Gastroesophageal sphincter (tissue), 4 donors: ENCODE measurements at regions not wholly inside any gene's neighbourhood (a gene's known extent, or its start where the extent isn't known, plus 50 kb on each side); places are given as distances from the start of the nearest gene placed in this dataset.
"Not testable (repeated sequence)": the region's sequence is repeated elsewhere in the genome, so short reads cannot be mapped to it uniquely, and the experiment has no call there.

Experiments used
- ATAC-seq: fragments of 150-250 bp; one replicate; pipeline ENCODE4 v1.9.1; 2016; ENCODE audit warnings: mild to moderate bottlenecking, moderate library complexity
- H3K27ac ChIP-seq, 4 donors: fragments of 200-600 bp; sonication (generic) in 3 of 4; 1 replicate in 3 of 4; 2 replicates in 1 of 4; pipeline ENCODE4 v1.5.1; 2016 to 2019
- H3K27me3 ChIP-seq: fragments of 200-600 bp; sonication (generic); one replicate; pipeline ENCODE4 v1.5.1; 2019
- H3K36me3 ChIP-seq, 2 donors: fragments of 200-600 bp; sonication (generic); one replicate each; pipeline ENCODE4 v1.5.1; 2019; ENCODE audit warnings: control low read depth in 1 of 2
- H3K4me1 ChIP-seq, 3 donors: fragments of 200-600 bp; sonication (generic); 1 replicate in 2 of 3; 2 replicates in 1 of 3; pipeline ENCODE4 v1.5.1; 2016 to 2019; ENCODE audit warnings: control low read depth in 2 of 3
- H3K4me3 ChIP-seq, 2 donors: fragments of 200-600 bp; sonication (generic); one replicate each; pipeline ENCODE4 v1.5.1; 2019; ENCODE audit warnings: mild to moderate bottlenecking in 1 of 2, moderate library complexity in 1 of 2
- H3K9me3 ChIP-seq, 3 donors: fragments of 200-600 bp; sonication (generic); one replicate each; pipeline ENCODE4 v1.5.1; 2017 to 2019; ENCODE audit warnings: control low read depth in 2 of 3
- EP300 ChIP-seq: sonication (generic); formaldehyde crosslinking; IDR thresholded peaks from one replicate; pipeline ENCODE4 v1.6.1; 2017; ENCODE audit warnings: antibody characterized with exemption, mild to moderate bottlenecking
- POLR2A ChIP-seq, 2 donors: fragments of 450-650 bp; IDR thresholded peaks; one replicate each; pipeline ENCODE4 v1.6.1; 2017; ENCODE audit warnings: antibody characterized with exemption in 2 of 2, mild to moderate bottlenecking in 2 of 2, moderate library complexity in 1 of 2
- POLR2AphosphoS5 ChIP-seq: sonication (generic); formaldehyde crosslinking; IDR thresholded peaks from one replicate; pipeline ENCODE4 v1.6.1; 2017; ENCODE audit warnings: antibody characterized with exemption
- WGBS, 2 donors: methylation state at CpG; one replicate each; pipeline ENCODE4 v1.1.5; 2018; ENCODE audit warnings: low coverage in 1 of 2; 5-methylcytosine and 5-hydroxymethylcytosine counted together
- TF ChIP-seq, protein P1 (sequence below), 4 experiments: fragments of 200-600 bp in 2 of 4; fragments of 450-650 bp in 2 of 4; sonication (generic) in 1 of 4; IDR thresholded peaks; one replicate each; pipeline ENCODE4 v1.5.1; 2017 to 2019; ENCODE audit warnings: antibody characterized with exemption in 4 of 4, mild to moderate bottlenecking in 2 of 4, moderate library complexity in 2 of 4

DNA sequence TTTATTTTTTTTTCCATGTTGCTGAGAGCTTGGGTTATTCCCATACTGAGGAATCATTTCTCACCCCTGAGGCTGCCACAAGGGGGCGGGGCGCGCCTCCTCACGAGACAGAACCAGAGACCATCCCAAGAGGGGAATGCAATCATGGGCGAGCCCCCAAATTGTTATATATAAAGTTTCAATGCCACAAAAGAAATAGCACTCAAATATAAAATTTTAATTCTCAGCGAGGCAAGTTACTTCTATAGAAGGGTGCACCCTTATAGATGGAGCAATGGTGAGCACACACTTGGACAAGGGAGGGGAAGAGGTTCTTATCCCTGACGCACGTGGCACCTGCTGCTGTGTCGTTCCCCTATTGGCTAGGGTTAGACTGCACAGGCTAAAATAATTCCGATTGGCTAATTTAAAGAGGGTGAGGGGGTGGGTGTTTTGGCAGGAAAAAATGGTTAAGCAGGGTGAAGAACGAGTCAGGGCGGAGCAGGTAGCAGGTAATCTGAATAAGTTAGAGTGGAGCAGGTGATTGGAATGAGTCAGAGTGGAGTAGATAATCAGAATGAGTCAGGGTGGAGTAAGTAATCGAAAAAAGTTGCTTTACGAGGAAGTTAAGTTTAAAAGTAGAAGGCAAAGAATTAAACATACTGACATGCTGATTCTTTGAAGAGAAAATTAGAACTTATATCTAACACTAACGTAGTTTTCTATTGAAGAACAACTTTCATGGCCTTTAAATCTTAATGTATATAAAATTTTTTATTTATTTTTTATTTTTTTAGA lies 177.5 kb downstream of the MTCL1 start:
- TF ChIP-seq, protein P1, sequence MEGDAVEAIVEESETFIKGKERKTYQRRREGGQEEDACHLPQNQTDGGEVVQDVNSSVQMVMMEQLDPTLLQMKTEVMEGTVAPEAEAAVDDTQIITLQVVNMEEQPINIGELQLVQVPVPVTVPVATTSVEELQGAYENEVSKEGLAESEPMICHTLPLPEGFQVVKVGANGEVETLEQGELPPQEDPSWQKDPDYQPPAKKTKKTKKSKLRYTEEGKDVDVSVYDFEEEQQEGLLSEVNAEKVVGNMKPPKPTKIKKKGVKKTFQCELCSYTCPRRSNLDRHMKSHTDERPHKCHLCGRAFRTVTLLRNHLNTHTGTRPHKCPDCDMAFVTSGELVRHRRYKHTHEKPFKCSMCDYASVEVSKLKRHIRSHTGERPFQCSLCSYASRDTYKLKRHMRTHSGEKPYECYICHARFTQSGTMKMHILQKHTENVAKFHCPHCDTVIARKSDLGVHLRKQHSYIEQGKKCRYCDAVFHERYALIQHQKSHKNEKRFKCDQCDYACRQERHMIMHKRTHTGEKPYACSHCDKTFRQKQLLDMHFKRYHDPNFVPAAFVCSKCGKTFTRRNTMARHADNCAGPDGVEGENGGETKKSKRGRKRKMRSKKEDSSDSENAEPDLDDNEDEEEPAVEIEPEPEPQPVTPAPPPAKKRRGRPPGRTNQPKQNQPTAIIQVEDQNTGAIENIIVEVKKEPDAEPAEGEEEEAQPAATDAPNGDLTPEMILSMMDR (IDR thresholded peaks at IDR 0.05) = no peak
- TF ChIP-seq EP300 = no peak
- TF ChIP-seq POLR2AphosphoS5 = no peak
- TF ChIP-seq POLR2A (IDR thresholded peaks at IDR 0.05) = no peak
- 88 to 90% methylated on average over 8 to 12 of the region's 15 CpGs for WGBS, 2 donors
- Histone ChIP-seq H3K9me3 (peaks cover 0 to 25% (median 0%) of the 10 kb centered on the region in 3 donors), H3K4me3 (no peak overlapping the region), H3K4me1 (no peaks in the 10 kb centered on the region), H3K27ac (no peak overlapping the region), H3K36me3 (no peaks in the 10 kb centered on the region), H3K27me3 (no peaks in the 10 kb centered on the region)
- ATAC-seq = no peak

DNA sequence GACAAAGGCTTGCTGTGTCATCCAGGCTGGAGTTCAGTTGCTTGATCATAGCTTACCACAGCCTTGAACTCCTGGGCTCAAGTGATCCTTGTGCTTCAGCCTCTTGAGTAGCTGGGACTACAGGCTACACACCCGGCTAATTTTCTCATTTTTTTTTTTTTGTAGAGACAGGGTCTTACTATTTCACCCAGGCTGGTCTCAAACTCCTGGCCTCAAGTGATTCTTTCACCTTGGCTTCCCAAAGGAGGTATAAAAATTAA lies 178.0 kb downstream of the MTCL1 start:
- H3K27ac ChIP-seq = no peak overlapping the region
- no peaks in the 10 kb centered on the region for H3K36me3 ChIP-seq
- H3K27me3 ChIP-seq = no peaks in the 10 kb centered on the region
- H3K4me1 ChIP-seq = no peaks in the 10 kb centered on the region
- H3K4me3 ChIP-seq = no peak overlapping the region
- no peak for ATAC-seq
- WGBS, 2 donors = 100% methylated on average over 1 of the region's 1 CpG
- TF ChIP-seq POLR2A (IDR thresholded peaks at IDR 0.05) = no peak
- TF ChIP-seq, protein P1 (IDR thresholded peaks at IDR 0.05) = no peak
- no peak for TF ChIP-seq POLR2AphosphoS5
- no peak for TF ChIP-seq EP300
- peaks cover 0 to 30% (median 0%) of the 10 kb centered on the region in 3 donors for H3K9me3 ChIP-seq

GRCh38 chr18:8887877-8888276 lies 182.5 kb downstream of the MTCL1 start:
- H3K4me3 ChIP-seq, H3K27me3 ChIP-seq, H3K36me3 ChIP-seq, ATAC-seq, H3K27ac ChIP-seq, H3K4me1 ChIP-seq: not testable (repeated sequence)
- H3K9me3 ChIP-seq = peaks cover 0 to 28% (median 0%) of the 10 kb centered on the region in 3 donors
- WGBS, 2 donors = 94 to 96% methylated on average over 2 of the region's 2 CpGs

DNA sequence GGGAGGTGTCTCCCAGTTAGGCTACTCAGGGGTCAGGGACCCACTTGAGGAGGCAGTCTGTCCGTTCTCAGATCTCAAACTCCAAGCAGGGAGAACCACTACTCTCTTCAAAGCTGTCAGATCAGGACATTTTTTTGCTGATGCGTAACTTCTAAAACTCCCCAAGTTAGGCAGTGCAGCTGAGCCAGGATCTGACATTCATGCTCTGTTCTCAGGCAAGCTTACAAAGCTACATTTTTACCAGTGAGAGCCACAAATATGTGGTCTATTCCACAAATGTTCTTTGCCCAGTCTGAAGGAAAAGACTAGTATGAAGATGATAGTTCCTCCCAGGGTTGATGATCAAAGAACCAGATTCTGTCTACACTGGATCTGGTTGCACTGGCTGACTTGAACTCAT lies 184.1 kb downstream of the MTCL1 start:
- H3K27me3 ChIP-seq = no peaks in the 10 kb centered on the region
- no peak overlapping the region for H3K4me3 ChIP-seq
- H3K36me3 ChIP-seq = no peaks in the 10 kb centered on the region
- no peaks in the 10 kb centered on the region for H3K4me1 ChIP-seq
- whole genome bisulfite sequencing, 2 donors = 50 to 80% methylated on average over 1 of the region's 2 CpGs
- H3K27ac ChIP-seq = no peak overlapping the region
- peaks cover 0 to 17% (median 0%) of the 10 kb centered on the region in 3 donors for H3K9me3 ChIP-seq
- no peak for TF ChIP-seq POLR2AphosphoS5
- TF ChIP-seq POLR2A (IDR thresholded peaks at IDR 0.05) = no peak
- ATAC-seq = no peak

DNA sequence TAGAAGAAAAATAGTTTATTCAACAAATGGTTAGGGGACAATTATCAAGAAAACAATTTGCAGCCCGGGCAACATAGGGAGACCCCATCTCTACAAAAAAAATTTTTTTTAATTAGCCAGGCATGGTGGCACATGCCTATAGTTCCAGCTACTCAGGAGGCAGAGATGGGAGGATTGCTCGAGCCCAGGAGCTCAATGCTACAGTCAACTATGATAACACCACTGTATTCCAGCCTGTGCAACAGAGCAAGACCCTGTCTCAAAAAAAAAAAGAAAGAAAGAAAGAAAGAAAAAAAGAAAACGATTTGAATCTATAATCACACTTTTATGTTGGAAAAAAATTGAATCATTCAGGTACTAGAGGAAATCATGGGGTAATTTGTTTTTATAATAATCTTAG lies 185.1 kb downstream of the MTCL1 start:
- 51 to 52% methylated on average over 2 to 3 of the region's 3 CpGs for WGBS, 2 donors
- not testable (repeated sequence) for H3K4me3 ChIP-seq

DNA sequence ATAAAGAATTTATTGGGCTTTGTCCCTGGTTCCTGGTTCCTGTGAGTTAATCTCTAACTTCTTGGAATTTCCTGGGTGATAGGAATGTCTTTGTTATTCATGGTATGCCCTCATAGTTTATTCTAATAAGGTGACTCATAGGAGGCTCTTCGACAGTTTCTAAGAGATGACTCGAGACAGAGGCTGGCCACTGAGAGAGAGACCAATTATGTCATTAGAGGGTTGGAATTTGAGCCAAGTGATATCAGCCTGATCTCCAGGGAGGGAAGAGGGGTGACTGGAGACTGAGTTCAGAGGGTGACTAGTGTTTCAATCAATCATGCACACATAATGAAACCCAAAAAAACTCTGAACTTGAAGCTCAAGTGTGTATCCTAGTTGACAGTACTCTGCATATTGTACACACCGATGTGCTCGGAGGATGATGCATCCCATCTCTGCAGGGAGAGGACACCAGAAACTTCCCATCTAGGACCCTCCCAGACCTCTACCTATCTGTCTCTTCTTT lies 185.7 kb downstream of the MTCL1 start:
- Histone ChIP-seq H3K4me1 (no peaks in the 10 kb centered on the region), H3K9me3 (peaks cover 0 to 17% (median 0%) of the 10 kb centered on the region in 3 donors), H3K36me3 (no peaks in the 10 kb centered on the region), H3K4me3 (no peak overlapping the region), H3K27ac (peak overlapping the region in 2 of 4 donors; percentile 2 to 32), H3K27me3 (no peaks in the 10 kb centered on the region)
- ATAC-seq = peak; percentile 57
- TF ChIP-seq POLR2AphosphoS5 (no peak), EP300 (no peak), POLR2A (IDR thresholded peaks at IDR 0.05) (no peak)
- TF ChIP-seq, protein P1 (IDR thresholded peaks at IDR 0.05) = no peak
- 31 to 35% methylated on average over 4 of the region's 4 CpGs for WGBS, 2 donors

More for the DNA sequence above, 185.1 kb downstream of the MTCL1 start:
- Histone ChIP-seq H3K9me3 (peaks cover 0 to 17% (median 0%) of the 10 kb centered on the region in 3 donors), H3K27ac (peak overlapping the region in 1 of 4 donors; percentile 2)
- not testable (repeated sequence) for H3K4me1 ChIP-seq, H3K36me3 ChIP-seq, H3K27me3 ChIP-seq, ATAC-seq
